ENCODE measurements at regions not wholly inside any gene's neighbourhood (a gene's known extent, or its start where the extent isn't known, plus 50 kb on each side); places are given as distances from the start of the nearest gene placed in this dataset.

GRCh38 chr6:18985061-18985460 lies 597.9 kb downstream of the RNF144B start:
- H3K18ac ChIP-seq (ENCODE audit: extremely low read depth, low read length), result no peak overlapping the region
- TF ChIP-seq ZNF274 (IDR thresholded peaks at IDR 0.05; ENCODE audit: borderline replicate concordance, extremely low read depth, low read length) (no peak), MAX (IDR thresholded peaks at IDR 0.05) (no peak), KDM4A (IDR thresholded peaks at IDR 0.05; ENCODE audit: low read depth, low read length, severe bottlenecking) (no peak), SUZ12 (IDR thresholded peaks at IDR 0.05; ENCODE audit: low read length) (no peak), CREB1 (IDR thresholded peaks at IDR 0.05) (no peak), EP300 (IDR thresholded peaks at IDR 0.05; ENCODE audit: borderline replicate concordance in 1 of 2, low read depth in 2 of 2, low read length in 2 of 2) (no peak), SAP30 (IDR thresholded peaks at IDR 0.05; ENCODE audit: insufficient read depth, insufficient replicate concordance, low read length) (no peak), EZH2 (IDR thresholded peaks at IDR 0.05; ENCODE audit: low read depth, low read length, severe bottlenecking) (no peak), RNF2 (IDR thresholded peaks at IDR 0.05; ENCODE audit: borderline replicate concordance, low read depth, low read length, missing control alignments, poor library complexity, severe bottlenecking) (no peak), CTBP2 (IDR thresholded peaks at IDR 0.05; ENCODE audit: borderline replicate concordance, insufficient read depth, insufficient read length, low read length) (no peak), CBX8 (IDR thresholded peaks at IDR 0.05; ENCODE audit: borderline replicate concordance, low read depth, low read length) (no peak), E2F6 (IDR thresholded peaks at IDR 0.05) (no peak), EGR1 (IDR thresholded peaks at IDR 0.05; ENCODE audit: borderline replicate concordance, low read depth, low read length) (no peak)

More at GRCh38 chr6:18985061-18985460, 597.9 kb downstream of the RNF144B start:
- no peak overlapping the region for H3K23ac ChIP-seq (ENCODE audit: insufficient read length)
- H2BK15ac ChIP-seq (ENCODE audit: low read length), result no peak overlapping the region
- no peak overlapping the region for H3K9ac ChIP-seq (replicated peaks in 1 of 4; ENCODE audit: extremely low read depth in 1 of 4, low read depth in 3 of 4, low read length in 3 of 4)
- H3K4me1 ChIP-seq (replicated peaks in 1 of 4; ENCODE audit: control insufficient read depth in 3 of 4, insufficient read depth in 4 of 4, low read length in 3 of 4), result peaks cover 0 to 2% (median under 1%) of the 10 kb centered on the region in 4 experiments; a peak in 2 of 7 replicates
- no peaks in the 10 kb centered on the region for H3K23me2 ChIP-seq (ENCODE audit: low read depth, low read length)
- no peak overlapping the region for H2BK20ac ChIP-seq (ENCODE audit: low read length)
- no peak overlapping the region for H2BK5ac ChIP-seq (ENCODE audit: low read depth, low read length)
- H2BK12ac ChIP-seq (ENCODE audit: low read depth, low read length), result no peak overlapping the region
- no peak overlapping the region for H4K91ac ChIP-seq (replicated peaks; ENCODE audit: insufficient read length, low read length)
- no peak overlapping the region for H4K8ac ChIP-seq (ENCODE audit: extremely low read depth, insufficient read depth, low read length)
- H2AK5ac ChIP-seq (ENCODE audit: low read depth, low read length), result no peak overlapping the region
- no peak overlapping the region for H4K5ac ChIP-seq (ENCODE audit: insufficient read length, low read depth, low read length)
- DNase-seq (ENCODE audit: low read depth in 1 of 2, low spot score in 2 of 2), result no peak
- no peaks in the 10 kb centered on the region for H3K27me3 ChIP-seq (replicated peaks in 1 of 4; ENCODE audit: control insufficient read depth in 3 of 4, extremely low read depth in 1 of 4, insufficient read depth in 3 of 4, low read length in 3 of 4)
- no peaks in the 10 kb centered on the region for H3K36me3 ChIP-seq (ENCODE audit: control insufficient read depth in 2 of 4, insufficient read depth in 4 of 4, low read length in 3 of 4)
- H2AFZ ChIP-seq (ENCODE audit: low read length), result no peak overlapping the region
- H4K20me1 ChIP-seq (replicated peaks in 1 of 2; ENCODE audit: control insufficient read depth in 1 of 2, insufficient read depth in 2 of 2, low read length in 2 of 2), result no peaks in the 10 kb centered on the region
- FAIRE-seq, result no peak
- no peak overlapping the region for H3K4ac ChIP-seq (replicated peaks; ENCODE audit: insufficient read length, low read depth, low read length)
- no peak overlapping the region for H3K4me3 ChIP-seq (ENCODE audit: extremely low read depth in 1 of 4, insufficient read depth in 2 of 4, low read depth in 3 of 4, low read length in 4 of 4)
- H3K14ac ChIP-seq (ENCODE audit: insufficient read length), result no peak overlapping the region
- 92% methylated on average over 8 of the region's 8 CpGs; no CpG with 5 or more reads in 1 of the 2 experiments for WGBS, 2 experiments (ENCODE audit: extremely low coverage in 1 of 2, insufficient coverage in 1 of 2, insufficient read length in 1 of 2, insufficient replicate concordance in 2 of 2, low coverage in 1 of 2, low lambda C conversion rate in 2 of 2, missing lambda C conversion rate in 1 of 2)
- no peaks in the 10 kb centered on the region for H3K79me2 ChIP-seq (ENCODE audit: control insufficient read depth in 1 of 2, insufficient read depth in 2 of 2, low read length in 2 of 2)
- no peak overlapping the region for H3K56ac ChIP-seq (replicated peaks; ENCODE audit: insufficient read length, low read depth, low read length)
- no peaks in the 10 kb centered on the region for H3K9me3 ChIP-seq (ENCODE audit: insufficient read depth in 2 of 2, low read depth in 1 of 2, low read length in 1 of 2)
- CTCF ChIA-PET (ENCODE audit: partially characterized antibody), result interaction anchor here (1.6 to 1.9 kb wide), 3 partner anchors 13 to 235 kb away, joined by 7 to 10 read pairs (median 8); no protein-coding TSS in a partner anchor
- no peak overlapping the region for H3K27ac ChIP-seq (ENCODE audit: low read depth, low read length)
- POLR2A ChIA-PET (ENCODE audit: partially characterized antibody), result no interaction called here
- no peaks in the 10 kb centered on the region for H3K79me1 ChIP-seq (ENCODE audit: low read depth, low read length)
- H3K4me2 ChIP-seq (ENCODE audit: insufficient read depth in 1 of 2, low read depth in 2 of 2, low read length in 2 of 2), result no peak overlapping the region
- H2BK120ac ChIP-seq (replicated peaks; ENCODE audit: low read depth, low read length), result no peak overlapping the region

Data from H1 (cell line).